HG03521 (cell line): ENCODE measurements at regions not wholly inside any gene's neighbourhood (a gene's known extent, or its start where the extent isn't known, plus 50 kb on each side); places are given as distances from the start of the nearest gene placed in this dataset.
A peak's percentile ranks its signal among the peaks of the same experiment; 100 is the strongest.
"Not testable (repeated sequence)": the region's sequence is repeated elsewhere in the genome, so short reads cannot be mapped to it uniquely, and the experiment has no call there.

ENCODE experiments used
- ATAC-seq: cut with Tn5 transposase; IDR thresholded peaks from one replicate; pipeline ENCODE4 v1.9.1; 2021; ENCODE audit warnings: mild to moderate bottlenecking, moderate library complexity; ENCODE audit not compliant: unreplicated experiment

DNA sequence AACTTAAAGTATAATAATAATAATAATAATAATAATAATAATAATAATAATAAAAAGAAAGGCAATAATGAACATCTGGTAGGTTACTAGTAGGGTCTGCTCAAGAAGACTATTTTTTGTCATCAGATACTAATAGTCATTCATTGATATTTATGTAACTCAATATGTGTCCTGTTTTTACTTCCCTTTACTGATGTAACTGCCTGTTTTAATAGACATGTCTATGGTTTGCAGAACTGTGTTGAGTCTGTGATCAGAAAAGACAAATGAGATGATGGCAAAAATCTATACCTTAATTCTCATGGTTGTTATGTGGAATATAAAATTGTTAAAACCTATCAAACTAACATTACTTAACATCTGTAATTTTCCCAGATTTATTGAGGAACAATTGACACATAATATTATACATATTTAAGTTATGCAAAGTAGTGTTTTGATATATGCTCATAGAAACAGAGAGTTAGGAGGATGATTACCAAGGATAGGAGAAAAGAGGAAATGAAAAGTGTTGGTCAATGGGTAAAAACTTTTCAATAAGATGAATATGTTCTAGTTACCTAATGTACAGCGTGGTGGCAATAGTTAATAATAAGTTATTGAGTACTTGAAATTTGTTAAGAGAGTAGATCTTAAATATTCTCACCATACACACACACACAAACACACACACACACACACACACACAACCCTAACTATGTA lies 699.4 kb downstream of the ZPLD1 start:
- ATAC-seq: peak; percentile 93

DNA sequence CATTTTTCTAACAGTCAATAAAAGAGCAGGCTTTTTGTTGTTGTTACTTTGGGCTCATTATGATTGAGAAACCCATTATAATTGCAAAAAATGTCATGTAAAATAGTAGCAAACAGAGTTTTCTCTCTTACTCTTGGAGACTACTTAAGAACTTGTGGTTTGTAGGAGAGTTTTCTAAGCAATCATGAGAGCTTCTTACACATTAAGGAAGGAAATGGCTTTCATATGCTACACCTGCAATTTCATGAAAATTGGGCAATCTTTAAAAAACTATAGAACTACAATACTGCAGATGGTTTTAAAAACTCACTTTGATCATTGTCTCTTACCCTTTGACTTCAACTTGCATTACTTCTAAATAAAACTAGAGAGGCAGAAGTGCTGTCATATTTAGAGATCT lies 701.8 kb downstream of the ZPLD1 start:
- no peak for ATAC-seq

DNA sequence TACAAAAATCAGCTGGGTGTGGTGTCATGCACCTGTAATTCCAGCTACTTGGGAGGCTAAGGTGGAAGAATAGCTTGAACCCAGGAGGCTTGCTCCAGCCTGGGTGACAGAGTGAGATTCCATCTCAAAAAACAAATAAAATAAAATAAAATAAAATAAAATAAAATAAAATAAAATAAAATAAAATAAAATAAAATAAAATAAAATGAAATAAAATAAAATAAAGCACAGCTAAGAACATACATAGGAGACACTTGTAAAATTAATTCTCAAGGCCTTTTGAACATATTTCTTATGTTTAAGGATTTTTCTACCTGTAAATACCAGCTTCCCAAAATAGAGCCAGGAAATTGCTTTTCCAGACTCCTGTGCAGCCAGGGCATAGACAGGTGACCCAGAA lies 703.0 kb downstream of the ZPLD1 start:
- ATAC-seq: no peak

DNA sequence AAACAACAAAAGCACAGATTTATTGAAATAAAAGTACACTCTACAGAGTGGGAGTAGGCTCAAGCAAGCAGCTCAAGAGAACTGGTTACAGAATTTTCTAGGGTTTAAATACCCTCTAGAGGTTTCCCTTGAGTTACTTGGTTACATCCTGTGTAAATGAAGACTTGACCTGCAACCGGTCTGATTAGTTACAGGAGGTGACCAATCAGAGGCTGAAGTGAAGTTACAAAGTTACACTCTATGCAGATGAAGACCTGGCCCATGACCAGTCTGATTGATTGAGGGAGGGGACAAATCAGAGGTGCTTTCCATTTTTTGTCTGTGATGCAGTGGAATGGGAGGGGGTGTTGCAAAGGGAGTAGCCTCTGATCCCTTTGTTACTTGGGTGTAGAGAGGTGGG lies 723.4 kb downstream of the ZPLD1 start:
- no peak for ATAC-seq

DNA sequence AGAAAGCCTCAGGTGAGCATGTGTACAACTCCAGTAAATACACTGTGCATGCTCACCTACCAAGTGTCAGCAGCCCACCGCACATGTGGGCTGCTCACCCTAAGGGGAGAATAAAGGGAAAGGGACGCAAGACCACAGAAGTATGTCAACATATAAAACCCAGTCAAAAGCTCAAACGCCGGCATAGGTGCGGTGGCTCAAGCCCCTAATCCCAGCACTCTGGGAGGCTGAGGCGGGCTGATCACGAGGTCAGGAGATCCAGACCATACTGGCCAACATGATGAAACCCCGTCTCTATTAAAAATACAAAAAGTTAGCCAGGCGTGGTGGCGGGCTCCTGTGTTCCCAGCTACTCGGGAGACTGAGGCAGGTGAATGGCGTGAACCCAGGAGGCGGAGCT lies 732.1 kb downstream of the ZPLD1 start:
- no peak for ATAC-seq

DNA sequence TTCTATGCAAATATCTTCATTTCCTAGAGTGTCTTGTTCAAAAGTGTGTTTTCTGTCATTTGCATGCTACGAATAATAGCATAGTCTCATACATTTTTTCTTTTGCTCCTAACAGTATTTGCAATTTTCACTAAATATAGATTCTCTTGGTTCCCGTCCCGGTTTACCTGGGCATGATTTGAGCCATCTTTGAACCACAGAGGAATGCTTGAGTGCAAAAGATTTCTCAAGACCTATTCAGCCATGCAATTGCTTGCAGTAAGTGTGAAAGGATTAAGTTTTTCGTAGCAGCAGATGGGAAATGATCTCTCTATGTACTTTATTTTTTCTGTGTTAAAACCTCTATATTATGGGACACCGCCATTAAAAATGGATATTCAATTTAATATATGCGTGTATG lies 733.0 kb downstream of the ZPLD1 start:
- no peak for ATAC-seq

DNA sequence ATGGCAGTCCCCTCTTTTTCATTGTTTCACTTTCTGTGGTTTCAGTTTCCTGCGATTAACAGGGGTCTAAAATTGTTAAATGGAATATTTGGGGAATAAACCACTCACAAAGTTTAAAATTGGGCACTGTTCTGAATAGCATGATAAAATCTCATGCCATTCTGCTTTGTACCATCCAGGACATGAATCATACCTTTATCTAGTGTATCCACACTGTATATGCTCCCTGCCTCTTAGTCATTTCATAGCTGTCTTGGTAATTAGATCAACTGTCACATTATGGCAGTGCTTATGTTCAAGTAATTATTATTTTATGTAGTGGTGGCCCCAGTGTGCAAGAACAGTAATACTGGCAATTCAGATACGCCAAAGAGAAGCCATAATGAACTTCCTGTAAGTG lies 734.5 kb downstream of the ZPLD1 start:
- ATAC-seq: no peak

DNA sequence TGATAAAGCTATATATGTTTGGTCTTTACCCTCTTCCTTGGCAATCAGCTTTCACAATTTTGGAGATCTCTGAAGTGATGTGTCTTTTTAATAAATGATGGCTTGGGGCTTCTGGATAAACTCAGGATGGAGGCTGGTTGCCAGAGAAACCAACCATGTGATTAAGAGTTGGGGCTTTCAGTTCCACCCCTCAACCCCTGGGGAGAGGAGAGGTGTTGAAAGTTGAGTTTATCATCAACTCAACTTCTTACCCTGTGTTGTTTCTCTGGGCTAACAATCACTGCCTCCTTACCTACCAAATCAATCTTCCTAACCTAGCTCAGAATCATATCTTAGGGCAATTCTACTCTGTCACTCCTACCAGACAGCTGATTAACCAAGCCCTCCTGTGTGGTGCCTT lies 735.8 kb downstream of the ZPLD1 start:
- peak; percentile 78 for ATAC-seq

DNA sequence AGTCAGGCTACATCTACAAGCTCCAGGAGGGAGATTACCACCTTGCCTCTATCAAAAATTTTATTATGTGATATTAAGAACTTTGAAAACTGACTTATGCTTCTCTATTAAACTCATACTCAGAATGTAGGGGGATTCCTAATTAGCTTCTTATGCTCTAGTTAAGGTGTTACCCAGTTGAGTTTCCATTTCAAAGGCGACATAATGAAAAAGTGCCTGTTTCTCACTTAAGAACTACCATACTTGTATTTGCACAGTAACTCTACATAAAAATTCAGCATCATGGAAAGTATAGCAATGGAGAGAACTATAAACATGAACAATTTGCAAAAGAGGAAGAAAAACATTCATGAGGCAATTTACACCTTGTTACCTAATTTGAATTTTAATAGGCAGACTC lies 739.1 kb downstream of the ZPLD1 start:
- no peak for ATAC-seq

DNA sequence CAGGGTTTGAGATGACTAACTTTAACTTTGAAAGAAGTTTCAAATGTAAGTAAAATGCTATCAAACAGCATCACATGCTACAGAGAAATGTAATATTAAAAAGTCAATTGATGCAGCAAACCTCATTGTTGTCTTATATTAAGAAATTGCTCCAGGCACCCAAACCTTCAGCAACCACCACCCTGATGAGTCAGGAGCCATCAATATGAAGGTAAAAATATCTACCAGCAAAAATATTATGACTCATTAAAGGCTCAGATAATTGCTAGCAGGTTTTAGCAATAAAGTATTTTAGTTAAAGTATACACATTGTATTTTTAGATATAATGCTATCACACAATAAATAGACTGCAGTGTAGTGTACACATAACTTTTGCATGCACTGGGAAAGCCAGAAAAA lies 746.3 kb downstream of the ZPLD1 start:
- no peak for ATAC-seq

DNA sequence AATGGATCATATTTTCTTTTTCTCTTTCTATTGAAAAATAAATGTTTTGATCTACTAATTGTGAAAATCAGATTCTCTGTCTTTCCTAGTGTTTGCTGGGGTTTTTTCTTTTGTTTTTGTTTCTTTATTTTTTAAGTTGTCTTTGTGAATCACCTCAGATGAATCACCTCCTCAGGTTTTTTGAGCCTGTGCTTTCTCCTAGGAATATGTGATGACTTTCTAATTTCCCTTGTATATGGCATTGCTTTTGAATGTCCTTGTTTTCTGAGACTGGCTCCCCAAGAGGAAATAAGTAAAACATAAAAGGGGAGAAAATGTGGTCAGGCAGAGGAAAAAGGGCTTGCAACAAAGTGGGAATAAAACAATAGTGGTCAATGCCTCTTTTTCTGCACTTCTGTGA lies 750.0 kb downstream of the ZPLD1 start:
- no peak for ATAC-seq

DNA sequence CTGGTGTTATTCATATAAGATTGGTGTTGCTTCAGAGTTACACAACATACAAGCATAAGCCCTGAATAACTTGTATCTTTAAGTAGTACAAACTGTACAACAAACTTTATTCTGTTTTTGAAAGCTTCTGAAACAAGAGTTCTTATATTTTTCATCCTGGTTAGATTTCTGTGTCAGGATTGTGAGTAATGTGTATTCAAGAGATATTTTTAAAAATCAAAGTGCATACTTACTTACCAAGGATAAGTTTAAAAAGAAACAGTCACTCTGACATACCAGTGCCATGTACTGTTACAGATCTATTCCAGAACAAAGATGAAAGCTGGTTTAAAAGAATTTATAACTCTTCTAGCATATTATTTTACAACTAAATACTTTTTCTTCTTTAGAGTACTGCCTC lies 755.1 kb downstream of the ZPLD1 start:
- no peak for ATAC-seq

DNA sequence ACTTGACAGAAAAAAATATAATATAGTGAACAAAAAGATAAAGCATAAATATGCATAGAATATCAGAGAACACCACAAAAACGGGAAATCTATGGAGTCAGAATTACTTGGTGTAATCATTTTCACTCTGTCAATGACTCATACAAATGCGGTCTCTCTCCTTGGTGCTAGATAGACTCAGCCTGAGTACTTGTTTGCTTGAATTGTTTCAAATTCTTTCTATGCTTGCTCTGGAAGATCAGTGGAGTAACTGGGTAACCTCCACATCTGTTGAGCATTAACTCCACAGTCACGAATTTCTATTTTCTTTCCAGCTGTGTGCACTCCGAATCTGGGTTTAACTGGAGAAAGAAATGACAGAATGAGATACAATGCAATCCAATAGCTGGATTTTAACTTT lies 760.4 kb downstream of the ZPLD1 start:
- no peak for ATAC-seq

DNA sequence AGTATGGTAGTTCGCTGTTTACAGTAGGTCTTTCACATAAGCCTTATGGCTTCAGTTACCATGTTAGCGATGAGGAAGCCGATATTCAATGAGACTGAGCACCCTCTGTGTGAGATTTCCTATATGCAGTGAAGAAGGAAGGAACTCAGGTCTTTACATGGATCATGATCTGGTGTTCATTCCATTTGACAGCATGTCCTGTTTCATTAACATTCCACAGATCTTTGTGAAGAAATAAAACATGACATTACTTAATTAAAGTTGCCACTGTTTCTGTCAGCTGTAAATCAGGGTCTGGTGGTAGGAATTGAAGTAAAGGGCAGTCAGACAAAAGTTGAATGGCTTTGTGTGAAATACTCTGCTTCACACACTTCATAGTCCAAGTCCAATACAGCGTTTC lies 768.6 kb downstream of the ZPLD1 start:
- ATAC-seq: no peak

DNA sequence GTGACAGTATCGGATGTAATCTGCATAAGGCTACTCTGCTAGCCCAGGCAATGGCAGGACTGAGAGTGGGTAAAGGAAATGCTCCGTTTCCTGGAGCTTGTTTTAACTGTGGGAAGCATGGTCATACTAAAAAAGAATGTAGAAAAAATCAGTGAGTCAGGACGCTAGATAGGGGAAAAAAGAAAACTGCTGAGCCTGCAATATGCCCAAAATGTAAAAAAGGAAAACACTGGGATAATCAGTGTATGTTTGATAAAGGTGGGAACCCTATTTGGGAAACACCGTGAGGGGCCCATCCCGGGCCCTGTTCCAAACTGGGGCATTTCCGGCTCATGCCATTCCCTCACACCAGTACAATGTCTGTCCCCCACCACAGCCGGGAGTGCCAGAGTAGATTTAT lies 775.8 kb downstream of the ZPLD1 start:
- ATAC-seq: no peak

DNA sequence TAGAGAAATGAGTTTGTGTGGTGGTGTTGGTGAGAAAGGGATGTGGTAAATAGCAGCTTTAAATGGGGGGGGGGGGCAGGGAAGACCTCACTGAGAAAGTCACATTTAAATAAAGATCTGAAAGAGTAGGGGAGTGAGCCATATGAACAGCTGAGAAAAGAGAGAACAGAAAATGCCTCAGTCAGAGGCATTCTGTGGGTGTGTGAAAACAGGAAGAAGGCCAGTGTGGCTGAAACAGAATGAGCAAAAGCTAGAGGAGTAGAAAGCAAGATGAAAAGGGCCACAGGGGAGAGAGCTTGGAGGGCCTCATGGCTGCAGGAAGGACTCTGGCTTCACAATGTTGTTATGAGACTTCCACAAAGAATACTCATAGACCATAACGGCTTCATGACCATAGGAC lies 783.3 kb downstream of the ZPLD1 start:
- peak; percentile 100 for ATAC-seq

DNA sequence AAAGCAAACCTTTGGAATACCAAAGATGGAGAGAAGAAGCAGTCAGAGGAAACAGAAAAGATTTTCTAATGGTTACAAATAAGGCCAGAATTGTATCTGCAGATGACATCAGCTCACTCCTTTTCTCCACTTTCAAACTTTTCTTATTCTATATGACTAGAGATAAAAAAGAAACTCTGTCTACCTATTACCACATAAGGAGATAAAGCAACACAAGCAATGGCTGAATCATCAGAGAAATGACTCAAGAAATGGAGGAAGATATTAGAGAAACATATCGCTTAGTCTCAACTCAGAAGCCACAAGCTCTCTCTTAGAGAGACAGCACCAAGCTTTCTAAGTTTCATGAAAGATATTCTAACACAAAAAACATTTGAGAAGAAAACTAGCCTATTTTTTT lies 784.0 kb downstream of the ZPLD1 start:
- ATAC-seq: no peak

DNA sequence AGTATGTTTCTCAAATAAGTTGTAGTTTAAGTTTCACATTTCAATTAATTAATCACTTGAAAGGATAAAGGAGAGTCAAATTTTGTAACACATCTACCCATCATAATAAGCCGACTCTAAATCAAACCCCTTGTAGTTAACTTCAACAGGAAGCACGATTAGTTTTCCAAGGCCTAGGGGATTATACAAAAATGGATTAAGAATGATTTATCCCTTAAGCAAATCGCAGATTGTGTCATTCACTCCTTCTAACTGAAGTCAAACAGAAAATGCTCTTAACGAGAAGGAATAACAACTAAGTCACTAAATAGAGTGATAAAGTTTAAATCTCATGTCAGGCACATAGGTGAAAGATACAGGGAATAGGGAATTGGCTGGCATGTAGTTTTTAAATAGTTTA lies 792.8 kb downstream of the ZPLD1 start:
- ATAC-seq: no peak

DNA sequence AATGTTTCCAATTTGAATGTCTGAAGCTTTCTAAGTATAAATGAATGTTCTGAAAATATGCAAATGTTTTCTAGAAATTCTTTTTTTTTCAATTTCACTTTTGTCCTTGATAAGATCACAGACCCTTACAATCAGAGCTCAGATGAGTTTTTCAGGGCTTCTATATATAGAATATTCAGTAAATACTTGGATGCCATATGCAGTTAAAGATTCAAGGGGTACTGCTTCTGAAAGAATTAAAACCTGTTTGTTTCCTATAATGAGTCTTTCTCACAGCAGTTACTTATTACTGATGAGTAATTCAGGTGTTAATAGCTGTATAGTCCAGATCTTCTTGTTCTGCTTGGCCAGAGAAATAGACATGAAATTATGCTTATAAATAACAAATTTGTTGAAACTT lies 812.6 kb downstream of the ZPLD1 start:
- ATAC-seq: no peak

DNA sequence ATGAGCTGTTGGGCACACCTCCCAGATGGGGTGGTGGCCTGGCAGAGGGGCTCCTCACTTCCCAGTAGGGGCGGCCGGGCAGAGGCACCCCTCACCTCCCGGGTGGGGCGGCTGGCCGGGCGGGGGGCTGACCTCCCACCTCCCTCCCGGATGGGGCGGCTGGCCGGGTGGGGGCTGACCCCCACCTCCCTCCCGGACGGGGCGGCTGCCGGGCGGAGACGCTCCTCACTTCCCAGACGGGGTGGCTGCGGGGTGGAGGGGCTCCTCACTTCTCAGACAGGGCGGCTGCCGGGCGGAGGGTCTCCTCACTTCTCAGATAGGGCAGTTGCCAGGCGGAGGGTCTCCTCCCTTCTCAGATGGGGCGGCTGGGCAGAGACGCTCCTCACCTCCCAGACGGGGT lies 820.0 kb downstream of the ZPLD1 start:
- not testable (repeated sequence) for ATAC-seq

DNA sequence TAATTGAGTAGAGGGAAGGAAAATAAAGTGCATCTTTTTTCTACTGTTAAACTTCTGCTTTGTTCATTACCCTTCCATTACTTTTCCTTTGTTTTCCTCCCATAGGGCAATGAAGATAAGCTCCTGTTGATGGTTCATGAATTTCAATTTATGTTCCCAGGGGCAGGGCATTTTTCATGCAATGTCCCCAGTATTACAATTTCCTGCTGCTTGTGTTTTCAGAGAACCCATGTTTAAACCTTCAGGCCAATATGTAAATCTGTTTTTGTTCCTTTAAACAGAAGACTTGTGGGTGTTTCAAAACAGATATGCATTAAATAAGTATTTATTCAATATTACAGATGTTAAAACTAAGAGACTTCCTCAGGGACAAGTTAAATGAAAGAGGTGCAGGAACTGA lies 834.5 kb downstream of the ZPLD1 start:
- no peak for ATAC-seq

DNA sequence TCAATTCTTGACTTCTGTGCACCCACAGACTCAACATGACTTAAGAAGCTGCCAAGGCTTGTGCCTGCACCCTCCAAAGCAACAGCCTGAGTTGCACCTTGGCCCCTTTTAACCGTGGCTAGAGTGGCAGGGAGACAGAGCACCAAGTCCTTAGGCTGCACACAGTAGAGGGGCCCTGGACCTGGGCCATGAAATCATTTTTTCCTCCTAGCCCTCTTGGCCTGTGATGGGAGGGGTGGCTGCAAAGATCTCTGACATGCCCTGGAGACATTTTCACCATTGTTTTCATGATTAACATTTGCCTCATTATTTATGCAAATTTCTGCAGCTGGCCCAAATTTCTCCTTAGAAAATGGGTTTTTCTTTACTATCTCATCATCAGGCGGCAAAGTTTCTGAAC lies 836.8 kb downstream of the ZPLD1 start:
- no peak for ATAC-seq

DNA sequence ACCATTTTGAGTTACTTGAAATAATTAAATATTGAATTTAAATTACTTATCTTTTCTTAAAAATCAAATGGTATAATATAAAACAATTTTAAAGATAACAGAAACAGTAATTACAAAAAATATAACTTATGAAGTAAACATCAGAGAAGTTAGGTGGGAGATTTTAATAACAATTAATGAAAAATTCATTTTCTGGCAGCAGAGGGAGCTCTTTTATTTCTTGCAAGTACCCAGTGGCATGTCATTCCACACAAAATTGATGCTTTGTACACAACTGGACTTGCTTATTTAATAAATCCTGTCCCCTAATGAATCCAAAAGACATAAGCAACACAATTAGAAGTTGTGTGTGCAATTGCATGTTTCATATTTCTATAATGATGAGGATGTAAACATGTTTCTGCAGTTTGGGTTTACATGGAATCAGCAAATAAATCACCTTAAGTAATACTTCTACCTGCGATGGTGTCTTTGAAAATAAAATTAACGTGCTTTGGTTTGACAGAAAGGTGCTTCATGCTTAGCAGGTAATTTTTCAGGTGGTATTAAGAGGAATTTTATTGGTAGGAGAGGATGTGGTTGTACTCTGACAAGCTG lies 861.3 kb downstream of the ZPLD1 start:
- ATAC-seq: no peak
